Liver (tissue), 8 donors: ENCODE measurements at regions not wholly inside any gene's neighbourhood (a gene's known extent, or its start where the extent isn't known, plus 50 kb on each side); places are given as distances from the start of the nearest gene placed in this dataset.

Experiments used
- DNase-seq: peaks from one replicate; pipeline ENCODE4 v3.0.0-alpha.2; 2017; ENCODE audit warnings: low spot score
- H3K27ac ChIP-seq, 2 donors: one replicate each; pipeline ENCODE4 v1.7.0; 2013; ENCODE audit warnings: inconsistent platforms in 2 of 2, low read length in 2 of 2, control low read depth in 1 of 2, low read depth in 1 of 2, mild to moderate bottlenecking in 1 of 2
- H3K27me3 ChIP-seq, 4 donors: one replicate each; pipeline versions ENCODE4 v1.6.1 to v1.7.0; 2013; ENCODE audit warnings: low read length in 3 of 4, inconsistent platforms in 1 of 4, mild to moderate bottlenecking in 1 of 4, moderate library complexity in 1 of 4; ENCODE audit not compliant: control insufficient read depth in 4 of 4, insufficient read depth in 4 of 4
- H3K36me3 ChIP-seq, 4 donors: one replicate each; pipeline versions ENCODE4 v1.6.1 to v1.7.0; 2013; ENCODE audit warnings: low read length in 3 of 4, mild to moderate bottlenecking in 3 of 4, low read depth in 1 of 4, moderate library complexity in 1 of 4; ENCODE audit not compliant: control insufficient read depth in 4 of 4, insufficient read depth in 3 of 4
- H3K4me1 ChIP-seq, 4 donors: one replicate each; pipeline versions ENCODE4 v1.6.1 to v1.7.0; 2013; ENCODE audit warnings: low read length in 3 of 4, mild to moderate bottlenecking in 3 of 4, moderate library complexity in 1 of 4; ENCODE audit not compliant: control insufficient read depth in 4 of 4, insufficient read depth in 4 of 4
- H3K4me3 ChIP-seq, 3 donors: one replicate each; pipeline versions ENCODE4 v1.6.1 to v1.7.0; 2013; ENCODE audit warnings: low read length in 3 of 3, control low read depth in 1 of 3, low read depth in 1 of 3, mild to moderate bottlenecking in 1 of 3
- H3K9ac ChIP-seq, 2 donors: one replicate each; pipeline ENCODE4 v1.7.0; 2013; ENCODE audit warnings: low read length in 2 of 2, mild to moderate bottlenecking in 2 of 2, moderate library complexity in 2 of 2, control low read depth in 1 of 2, low read depth in 1 of 2
- H3K9me3 ChIP-seq, 4 donors: one replicate each; pipeline versions ENCODE4 v1.6.1 to v1.7.0; 2013; ENCODE audit warnings: low read length in 3 of 4; ENCODE audit not compliant: control insufficient read depth in 4 of 4
- EGR1 ChIP-seq, 2 donors: IDR thresholded peaks; 2 replicates each; pipeline ENCODE4 v1.6.1; 2016 to 2018; ENCODE audit warnings: antibody characterized with exemption in 2 of 2, low read depth in 2 of 2
- FOXA1 ChIP-seq: IDR thresholded peaks from 2 replicates; pipeline ENCODE4 v1.6.1; 2016; ENCODE audit warnings: antibody characterized with exemption
- FOXA2 ChIP-seq: IDR thresholded peaks from 2 replicates; pipeline ENCODE4 v1.6.1; 2016; ENCODE audit warnings: antibody characterized with exemption
- GABPA ChIP-seq, 2 donors: IDR thresholded peaks in 1 of 2; conservative IDR thresholded peaks in 1 of 2; 2 replicates each; pipeline ENCODE4 v1.6.1; 2016; ENCODE audit warnings: antibody characterized with exemption in 2 of 2, mild to moderate bottlenecking in 1 of 2, moderate library complexity in 1 of 2
- HNF4A ChIP-seq, 2 donors: conservative IDR thresholded peaks; 2 replicates each; pipeline ENCODE4 v1.6.1; 2016; ENCODE audit warnings: antibody characterized with exemption in 2 of 2, mild to moderate bottlenecking in 2 of 2
- HNF4G ChIP-seq: IDR thresholded peaks from 2 replicates; pipeline ENCODE4 v1.6.1; 2016; ENCODE audit warnings: antibody characterized with exemption
- JUND ChIP-seq, 2 donors: IDR thresholded peaks; 2 replicates each; pipeline ENCODE4 v1.6.1; 2016; ENCODE audit warnings: antibody characterized with exemption in 2 of 2
- NR2F2 ChIP-seq: IDR thresholded peaks from 2 replicates; pipeline ENCODE4 v1.6.1; 2016; ENCODE audit warnings: antibody characterized with exemption
- RAD21 ChIP-seq, 2 donors: IDR thresholded peaks; 2 replicates each; pipeline ENCODE4 v1.6.1; 2016; ENCODE audit warnings: antibody characterized with exemption in 2 of 2, mild to moderate bottlenecking in 2 of 2
- RXRA ChIP-seq, 2 donors: IDR thresholded peaks; 2 replicates each; pipeline ENCODE4 v1.6.1; 2017 to 2018; ENCODE audit warnings: antibody characterized with exemption in 2 of 2, mild to moderate bottlenecking in 1 of 2
- SP1 ChIP-seq: IDR thresholded peaks from 2 replicates; pipeline ENCODE4 v1.6.1; 2018; ENCODE audit warnings: antibody characterized with exemption, mild to moderate bottlenecking
- TAF1 ChIP-seq: conservative IDR thresholded peaks from 2 replicates; pipeline ENCODE4 v1.6.1; 2016; ENCODE audit warnings: antibody characterized with exemption, mild to moderate bottlenecking
- YY1 ChIP-seq: IDR thresholded peaks from 2 replicates; pipeline ENCODE4 v1.6.1; 2016; ENCODE audit warnings: antibody characterized with exemption, mild to moderate bottlenecking
- WGBS: extraction: QIAGEN DNeasy Blood & Tissue Kit; methylation state at CpG from one replicate; pipeline ENCODE4 v1.1.7; 2013; 5-methylcytosine and 5-hydroxymethylcytosine counted together
- TF ChIP-seq, protein P1 (sequence below): fragments of 150-350 bp; IDR thresholded peaks from 2 replicates; pipeline ENCODE4 v1.5.1; 2017; ENCODE audit warnings: improper control_type of control experiment, low read depth, low read length; ENCODE audit not compliant: missing input control
- TF ChIP-seq, protein P2 (sequence below): IDR thresholded peaks from 2 replicates; pipeline ENCODE4 v1.6.1; 2016; ENCODE audit warnings: antibody characterized with exemption
- TF ChIP-seq, protein P3 (sequence below): IDR thresholded peaks from 2 replicates; pipeline ENCODE4 v1.6.1; 2016; ENCODE audit warnings: antibody characterized with exemption, mild to moderate bottlenecking
- TF ChIP-seq, protein P4 (sequence below): IDR thresholded peaks from 2 replicates; pipeline ENCODE4 v1.6.1; 2016; ENCODE audit warnings: antibody characterized with exemption
- donor health status: healthy.
- donor health status: healthy.
- donor health status: healthy.
- donor health status: healthy.
- donor health status: healthy.

DNA sequence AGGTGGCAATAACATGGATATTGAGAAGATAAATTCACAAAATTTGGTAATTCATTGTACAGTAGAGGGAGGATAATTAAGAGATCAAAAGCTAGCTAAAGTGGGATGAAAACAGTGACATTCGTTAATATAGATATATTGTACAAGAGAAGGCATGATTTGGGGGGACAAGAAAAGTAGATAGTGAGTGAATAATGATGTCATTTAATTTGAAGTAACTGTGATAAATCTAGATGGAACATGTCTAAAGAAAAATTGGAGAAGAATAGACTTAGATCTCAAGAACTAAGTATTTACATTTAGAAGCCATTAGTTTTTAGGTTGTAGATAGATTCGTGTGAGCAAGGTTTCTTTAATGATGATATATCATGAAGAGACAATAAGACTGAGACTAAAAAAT is 594.0 kb upstream of the RGS18 start:
- Histone ChIP-seq H3K27me3 (no peaks in the 10 kb centered on the region), H3K9ac (no peak overlapping the region), H3K4me1 (no peaks in the 10 kb centered on the region), H3K27ac (no peak overlapping the region), H3K9me3 (no peaks in the 10 kb centered on the region), H3K4me3 (no peak overlapping the region), H3K36me3 (no peaks in the 10 kb centered on the region)
- no peak for DNase-seq
- 71% methylated on average over 2 of the region's 2 CpGs for WGBS
- TF ChIP-seq, protein P1, sequence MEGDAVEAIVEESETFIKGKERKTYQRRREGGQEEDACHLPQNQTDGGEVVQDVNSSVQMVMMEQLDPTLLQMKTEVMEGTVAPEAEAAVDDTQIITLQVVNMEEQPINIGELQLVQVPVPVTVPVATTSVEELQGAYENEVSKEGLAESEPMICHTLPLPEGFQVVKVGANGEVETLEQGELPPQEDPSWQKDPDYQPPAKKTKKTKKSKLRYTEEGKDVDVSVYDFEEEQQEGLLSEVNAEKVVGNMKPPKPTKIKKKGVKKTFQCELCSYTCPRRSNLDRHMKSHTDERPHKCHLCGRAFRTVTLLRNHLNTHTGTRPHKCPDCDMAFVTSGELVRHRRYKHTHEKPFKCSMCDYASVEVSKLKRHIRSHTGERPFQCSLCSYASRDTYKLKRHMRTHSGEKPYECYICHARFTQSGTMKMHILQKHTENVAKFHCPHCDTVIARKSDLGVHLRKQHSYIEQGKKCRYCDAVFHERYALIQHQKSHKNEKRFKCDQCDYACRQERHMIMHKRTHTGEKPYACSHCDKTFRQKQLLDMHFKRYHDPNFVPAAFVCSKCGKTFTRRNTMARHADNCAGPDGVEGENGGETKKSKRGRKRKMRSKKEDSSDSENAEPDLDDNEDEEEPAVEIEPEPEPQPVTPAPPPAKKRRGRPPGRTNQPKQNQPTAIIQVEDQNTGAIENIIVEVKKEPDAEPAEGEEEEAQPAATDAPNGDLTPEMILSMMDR: no peak
- TF ChIP-seq JUND (IDR thresholded peaks at IDR 0.05): no peak
- no peak for TF ChIP-seq GABPA (IDR thresholded peaks at IDR 0.05 in 1 of 2, conservative IDR thresholded peaks at IDR 0.05 in 1 of 2)
- no peak for TF ChIP-seq TAF1
- no peak for TF ChIP-seq HNF4A (conservative IDR thresholded peaks at IDR 0.05)
- no peak for TF ChIP-seq EGR1 (IDR thresholded peaks at IDR 0.05; ENCODE audit: low read depth in 2 of 2)
- no peak for TF ChIP-seq RXRA (IDR thresholded peaks at IDR 0.05)
- TF ChIP-seq RAD21 (IDR thresholded peaks at IDR 0.05): no peak
- TF ChIP-seq, protein P2, sequence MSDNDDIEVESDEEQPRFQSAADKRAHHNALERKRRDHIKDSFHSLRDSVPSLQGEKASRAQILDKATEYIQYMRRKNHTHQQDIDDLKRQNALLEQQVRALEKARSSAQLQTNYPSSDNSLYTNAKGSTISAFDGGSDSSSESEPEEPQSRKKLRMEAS: no peak
- no peak for TF ChIP-seq SP1
- TF ChIP-seq FOXA1: no peak
- TF ChIP-seq FOXA2: no peak
- no peak for TF ChIP-seq HNF4G
- TF ChIP-seq YY1: no peak
- TF ChIP-seq, protein P3, sequence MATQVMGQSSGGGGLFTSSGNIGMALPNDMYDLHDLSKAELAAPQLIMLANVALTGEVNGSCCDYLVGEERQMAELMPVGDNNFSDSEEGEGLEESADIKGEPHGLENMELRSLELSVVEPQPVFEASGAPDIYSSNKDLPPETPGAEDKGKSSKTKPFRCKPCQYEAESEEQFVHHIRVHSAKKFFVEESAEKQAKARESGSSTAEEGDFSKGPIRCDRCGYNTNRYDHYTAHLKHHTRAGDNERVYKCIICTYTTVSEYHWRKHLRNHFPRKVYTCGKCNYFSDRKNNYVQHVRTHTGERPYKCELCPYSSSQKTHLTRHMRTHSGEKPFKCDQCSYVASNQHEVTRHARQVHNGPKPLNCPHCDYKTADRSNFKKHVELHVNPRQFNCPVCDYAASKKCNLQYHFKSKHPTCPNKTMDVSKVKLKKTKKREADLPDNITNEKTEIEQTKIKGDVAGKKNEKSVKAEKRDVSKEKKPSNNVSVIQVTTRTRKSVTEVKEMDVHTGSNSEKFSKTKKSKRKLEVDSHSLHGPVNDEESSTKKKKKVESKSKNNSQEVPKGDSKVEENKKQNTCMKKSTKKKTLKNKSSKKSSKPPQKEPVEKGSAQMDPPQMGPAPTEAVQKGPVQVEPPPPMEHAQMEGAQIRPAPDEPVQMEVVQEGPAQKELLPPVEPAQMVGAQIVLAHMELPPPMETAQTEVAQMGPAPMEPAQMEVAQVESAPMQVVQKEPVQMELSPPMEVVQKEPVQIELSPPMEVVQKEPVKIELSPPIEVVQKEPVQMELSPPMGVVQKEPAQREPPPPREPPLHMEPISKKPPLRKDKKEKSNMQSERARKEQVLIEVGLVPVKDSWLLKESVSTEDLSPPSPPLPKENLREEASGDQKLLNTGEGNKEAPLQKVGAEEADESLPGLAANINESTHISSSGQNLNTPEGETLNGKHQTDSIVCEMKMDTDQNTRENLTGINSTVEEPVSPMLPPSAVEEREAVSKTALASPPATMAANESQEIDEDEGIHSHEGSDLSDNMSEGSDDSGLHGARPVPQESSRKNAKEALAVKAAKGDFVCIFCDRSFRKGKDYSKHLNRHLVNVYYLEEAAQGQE: no peak
- no peak for TF ChIP-seq NR2F2

DNA sequence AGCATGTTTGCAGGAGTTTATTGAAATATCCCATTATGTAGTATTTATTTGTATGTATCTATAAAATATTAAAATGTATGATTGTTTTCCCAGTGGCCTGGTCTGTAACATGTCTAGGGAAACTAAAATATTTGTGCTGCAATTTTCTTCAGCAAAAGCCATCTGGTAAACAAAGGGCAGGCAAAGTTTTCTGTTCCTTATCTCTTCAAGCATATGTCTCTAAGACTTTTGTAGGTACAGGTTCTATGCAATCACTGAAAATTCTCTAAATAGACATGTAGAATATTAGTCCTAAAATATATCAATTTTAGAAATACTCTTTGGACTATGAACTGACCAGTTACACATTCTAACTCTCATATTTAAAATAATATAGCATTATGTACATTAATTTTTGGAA is 585.8 kb upstream of the RGS18 start:
- no peak for TF ChIP-seq RXRA (IDR thresholded peaks at IDR 0.05)
- TF ChIP-seq TAF1: no peak
- no peak for TF ChIP-seq GABPA (IDR thresholded peaks at IDR 0.05 in 1 of 2, conservative IDR thresholded peaks at IDR 0.05 in 1 of 2)
- TF ChIP-seq, protein P2: no peak
- no peak for TF ChIP-seq FOXA1
- TF ChIP-seq, protein P4, sequence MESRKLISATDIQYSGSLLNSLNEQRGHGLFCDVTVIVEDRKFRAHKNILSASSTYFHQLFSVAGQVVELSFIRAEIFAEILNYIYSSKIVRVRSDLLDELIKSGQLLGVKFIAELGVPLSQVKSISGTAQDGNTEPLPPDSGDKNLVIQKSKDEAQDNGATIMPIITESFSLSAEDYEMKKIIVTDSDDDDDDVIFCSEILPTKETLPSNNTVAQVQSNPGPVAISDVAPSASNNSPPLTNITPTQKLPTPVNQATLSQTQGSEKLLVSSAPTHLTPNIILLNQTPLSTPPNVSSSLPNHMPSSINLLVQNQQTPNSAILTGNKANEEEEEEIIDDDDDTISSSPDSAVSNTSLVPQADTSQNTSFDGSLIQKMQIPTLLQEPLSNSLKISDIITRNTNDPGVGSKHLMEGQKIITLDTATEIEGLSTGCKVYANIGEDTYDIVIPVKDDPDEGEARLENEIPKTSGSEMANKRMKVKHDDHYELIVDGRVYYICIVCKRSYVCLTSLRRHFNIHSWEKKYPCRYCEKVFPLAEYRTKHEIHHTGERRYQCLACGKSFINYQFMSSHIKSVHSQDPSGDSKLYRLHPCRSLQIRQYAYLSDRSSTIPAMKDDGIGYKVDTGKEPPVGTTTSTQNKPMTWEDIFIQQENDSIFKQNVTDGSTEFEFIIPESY: no peak
- DNase-seq: no peak
- Histone ChIP-seq H3K27me3 (no peaks in the 10 kb centered on the region), H3K27ac (no peak overlapping the region), H3K9ac (no peak overlapping the region), H3K4me1 (no peaks in the 10 kb centered on the region), H3K36me3 (no peaks in the 10 kb centered on the region), H3K4me3 (no peak overlapping the region), H3K9me3 (no peaks in the 10 kb centered on the region)
